SHP77 treated with DMSO at 0.1 percent for 48 hours (cell line): ENCODE measurements at regions not wholly inside any gene's neighbourhood (a gene's known extent, or its start where the extent isn't known, plus 50 kb on each side); places are given as distances from the start of the nearest gene placed in this dataset.

ENCODE experiments used
- DNase-seq: peaks from one replicate; lab custom pipeline; 2025; lab: John Stamatoyannopoulos, UW

DNA sequence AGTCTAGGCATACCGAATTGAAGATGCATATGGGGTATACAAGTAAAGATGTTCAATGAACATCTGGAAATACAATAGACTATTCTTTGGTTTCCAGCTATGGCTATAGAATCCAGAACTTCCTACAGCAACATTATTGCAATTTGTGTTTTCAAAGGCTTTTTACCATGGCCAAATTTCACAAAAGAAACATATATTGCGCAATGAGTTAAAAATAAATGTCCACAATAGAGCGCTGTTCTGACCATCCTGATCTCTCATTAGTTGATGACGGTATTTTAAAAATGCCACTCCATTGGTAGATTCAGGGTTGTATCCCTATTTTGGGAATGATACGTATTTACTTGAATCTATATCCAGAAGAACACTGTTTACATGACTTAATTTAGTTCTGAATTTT lies 139.2 kb downstream of the LINC00632 start:
- DNase-seq: no peak

GRCh38 chrX:140860718-140861117 lies 141.7 kb upstream of the SPANXB1 start:
- no peak for DNase-seq

- DNase-seq: no peak
These were observed 135.9 kb upstream of the SPANXB1 start for GRCh38 chrX:140866446-140866845.

DNA sequence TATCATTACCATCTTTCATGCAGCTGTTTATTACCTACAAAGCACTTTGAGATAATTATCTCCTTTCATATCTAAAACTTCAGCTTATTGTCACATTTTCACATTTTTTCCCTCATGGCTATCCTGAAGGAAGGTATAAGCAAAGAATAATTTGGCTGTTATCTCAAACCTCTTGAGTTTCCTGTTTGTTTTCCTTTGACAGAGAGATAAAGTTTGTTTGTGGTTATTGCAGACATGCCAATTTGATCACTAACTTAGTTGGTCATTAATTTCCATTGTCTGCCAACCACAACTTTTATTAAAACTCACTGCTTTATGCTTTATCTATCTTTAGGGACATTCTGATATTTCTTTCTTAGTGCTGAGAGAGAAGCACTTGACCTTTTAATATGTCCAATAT lies 89.8 kb upstream of the SPANXB1 start:
- DNase-seq: no peak

GRCh38 chrX:140913802-140914501 lies 88.4 kb upstream of the SPANXB1 start:
- no peak for DNase-seq

GRCh38 chrX:140916872-140917271 lies 85.5 kb upstream of the SPANXB1 start:
- DNase-seq: no peak

DNA sequence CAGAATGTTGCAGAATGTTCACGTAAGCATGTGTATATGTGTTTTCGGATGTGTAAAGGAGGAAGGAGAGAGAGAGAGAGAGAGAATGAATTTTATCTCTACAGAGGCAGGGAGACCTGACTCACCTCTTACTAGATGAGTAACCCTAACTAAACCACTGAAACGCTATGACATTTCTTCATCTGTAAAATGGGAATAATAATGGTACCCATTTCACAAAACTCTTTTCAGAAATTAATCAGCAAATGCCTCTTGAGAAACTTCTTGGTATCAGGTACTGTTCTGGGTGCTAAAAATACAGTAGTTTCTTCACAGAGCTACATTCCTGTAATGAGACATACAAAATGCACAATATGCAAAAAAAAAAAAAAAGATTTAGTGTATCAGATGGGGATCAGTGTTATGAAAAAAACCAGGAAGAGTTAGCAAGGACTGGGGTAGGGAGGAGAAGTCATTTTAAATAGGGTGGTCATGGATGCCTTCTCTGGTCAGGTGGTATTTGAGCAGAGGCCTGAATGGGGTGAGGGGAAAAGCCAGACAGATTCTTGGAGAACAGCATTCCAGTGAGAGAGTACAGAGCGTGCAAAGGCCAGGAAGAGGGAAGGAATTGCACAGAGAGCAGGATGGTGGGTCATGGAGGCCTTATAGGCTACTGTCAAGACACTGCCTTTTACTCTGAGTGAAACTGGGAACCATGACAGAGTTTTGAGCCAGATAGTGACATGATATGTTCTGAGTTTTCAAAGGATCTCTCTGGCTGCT lies 84.9 kb upstream of the SPANXB1 start:
- no peak for DNase-seq

DNA sequence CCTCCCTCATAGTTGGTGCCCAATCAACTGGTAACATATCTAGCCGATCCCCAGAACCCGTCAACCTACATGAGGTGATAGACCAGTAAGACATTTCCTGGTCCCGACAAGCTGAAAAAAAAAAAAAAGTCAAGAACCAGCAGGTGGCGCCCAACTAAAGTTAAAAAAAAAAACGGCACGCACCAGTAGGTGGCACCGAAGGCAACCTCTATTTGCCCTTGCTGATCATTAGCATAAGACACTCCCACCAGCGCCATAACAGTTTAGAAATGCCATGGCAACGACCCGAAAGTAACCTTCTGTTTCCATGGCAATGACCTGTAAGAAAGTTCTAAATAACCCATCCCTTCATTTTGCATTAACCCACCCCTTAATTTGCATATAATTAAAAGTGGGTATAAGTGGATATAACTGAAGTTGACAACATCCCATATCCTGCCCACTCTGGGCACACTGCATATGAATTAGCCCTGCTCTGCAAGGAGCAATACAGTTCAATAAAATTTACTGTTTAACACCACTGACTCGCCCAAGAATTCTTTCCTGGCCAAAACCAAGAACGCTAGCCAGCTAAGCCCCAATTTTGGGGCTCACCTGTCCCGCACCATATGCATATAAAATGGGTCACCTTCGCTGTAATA lies 83.9 kb upstream of the SPANXB1 start:
- DNase-seq: peak; percentile 1

GRCh38 chrX:140920416-140920815 lies 82.0 kb upstream of the SPANXB1 start:
- DNase-seq: no peak

- no peak for DNase-seq
These were observed 79.3 kb upstream of the SPANXB1 start for GRCh38 chrX:140923118-140923517.

DNA sequence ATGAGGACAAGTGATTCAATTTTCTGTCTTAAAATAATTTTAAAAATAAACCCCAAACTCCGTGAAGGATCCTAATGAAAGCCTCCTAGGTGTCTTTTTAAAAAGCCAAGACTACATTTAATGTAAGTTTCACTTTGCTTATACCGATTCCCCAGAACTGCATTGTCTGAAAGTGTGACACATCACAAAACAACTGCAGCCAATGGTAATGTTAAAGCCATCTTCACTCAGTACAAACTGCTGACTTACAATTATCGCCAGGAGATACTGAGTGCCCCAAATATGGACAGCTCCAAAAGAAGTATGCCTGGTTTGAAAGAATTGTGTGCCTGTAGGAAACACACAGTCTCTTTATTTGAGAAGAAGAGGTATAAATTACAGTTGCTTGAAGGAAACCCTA lies 73.7 kb upstream of the SPANXB1 start:
- DNase-seq: no peak

DNA sequence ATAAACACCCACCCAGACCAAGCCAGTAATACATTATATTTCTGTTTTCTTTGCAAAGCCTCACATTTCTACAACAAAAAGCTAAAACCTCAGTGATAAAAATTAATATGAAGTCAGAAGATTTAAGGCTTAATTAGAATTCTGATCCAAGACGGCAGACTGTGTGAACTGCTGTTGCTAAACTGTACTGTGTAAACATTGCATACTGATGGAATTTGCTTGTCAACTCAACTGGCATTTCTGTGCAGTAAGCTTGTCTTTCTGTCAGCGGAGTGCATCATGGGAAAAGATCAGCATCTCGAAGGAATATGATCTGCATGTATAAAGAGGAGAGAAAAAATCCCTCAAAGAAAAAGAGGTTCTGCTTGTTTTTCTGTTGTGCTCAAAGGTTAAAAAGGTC lies 69.4 kb upstream of the SPANXB1 start:
- no peak for DNase-seq

DNA sequence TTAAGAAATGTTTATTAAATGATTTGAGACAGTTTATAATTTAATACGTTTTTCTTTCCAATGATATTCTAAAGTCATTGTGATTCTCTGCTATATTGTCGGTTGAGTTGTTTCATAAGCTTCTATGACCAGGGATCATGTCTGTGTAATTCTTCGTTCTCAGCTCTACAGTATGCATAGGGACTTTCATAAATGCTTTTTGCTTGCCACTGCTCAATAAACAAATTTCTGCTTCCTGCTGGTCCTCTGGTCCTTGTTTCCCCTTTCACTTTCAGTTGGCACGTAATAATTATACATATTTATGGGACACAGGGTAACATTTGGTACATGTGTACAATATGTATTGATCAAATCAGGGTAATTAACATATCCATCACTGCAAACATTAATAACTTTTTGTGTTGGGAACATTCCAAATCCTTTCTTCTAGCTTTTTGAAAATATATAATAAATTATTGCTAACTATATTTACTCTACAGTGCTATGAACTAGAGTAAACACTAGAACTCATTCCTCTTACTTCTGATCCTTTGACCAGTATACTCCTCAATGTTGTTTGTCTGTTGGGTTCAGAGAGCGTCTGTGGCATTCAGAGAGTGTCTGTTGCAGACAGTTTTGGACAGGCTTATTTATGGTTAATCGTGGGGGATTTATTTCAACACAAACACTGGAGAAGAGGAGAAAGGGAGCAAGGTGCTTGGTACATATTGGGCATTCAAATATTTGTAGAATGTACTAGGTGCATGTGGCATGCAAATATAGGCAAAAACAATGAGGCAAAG lies 68.3 kb upstream of the SPANXB1 start:
- DNase-seq: no peak

DNA sequence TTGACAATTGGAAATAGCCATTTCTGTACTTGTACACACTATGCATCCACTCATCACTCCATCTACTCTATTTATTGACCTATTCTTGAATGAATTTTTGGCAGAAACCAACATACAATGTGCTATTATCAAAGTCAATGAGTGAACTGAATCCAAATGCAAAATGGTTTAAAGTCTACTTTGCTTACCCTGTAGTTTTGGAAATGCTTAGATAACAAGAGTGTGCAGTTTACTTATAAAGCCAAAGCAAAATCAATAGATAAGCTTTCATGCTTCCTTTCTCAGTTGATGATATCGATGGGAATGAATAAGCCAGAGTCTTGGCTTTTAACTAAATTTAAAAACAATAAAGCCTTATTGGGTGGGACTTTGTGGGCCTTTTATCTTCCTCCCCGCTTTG lies 58.9 kb upstream of the SPANXB1 start:
- no peak for DNase-seq

DNA sequence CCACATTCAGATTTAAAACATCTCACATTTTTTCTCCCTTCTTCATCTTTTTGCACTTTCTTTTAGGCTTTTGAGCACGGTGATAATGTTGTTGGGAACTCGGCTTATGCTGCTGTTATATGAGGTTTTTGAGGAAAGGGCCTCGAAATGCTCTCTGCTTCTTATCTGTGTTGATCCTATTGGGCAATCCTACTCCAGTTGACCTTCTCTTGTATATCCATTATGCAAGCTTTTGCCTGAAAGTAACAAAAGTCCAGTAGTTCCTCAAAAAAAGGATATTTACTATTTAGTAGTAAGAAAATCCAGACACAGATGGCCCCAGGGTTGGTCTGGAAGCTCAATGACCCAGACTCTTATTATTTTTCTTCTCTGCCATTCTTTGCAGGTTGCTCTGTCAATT lies 57.7 kb upstream of the SPANXB1 start:
- no peak for DNase-seq

DNA sequence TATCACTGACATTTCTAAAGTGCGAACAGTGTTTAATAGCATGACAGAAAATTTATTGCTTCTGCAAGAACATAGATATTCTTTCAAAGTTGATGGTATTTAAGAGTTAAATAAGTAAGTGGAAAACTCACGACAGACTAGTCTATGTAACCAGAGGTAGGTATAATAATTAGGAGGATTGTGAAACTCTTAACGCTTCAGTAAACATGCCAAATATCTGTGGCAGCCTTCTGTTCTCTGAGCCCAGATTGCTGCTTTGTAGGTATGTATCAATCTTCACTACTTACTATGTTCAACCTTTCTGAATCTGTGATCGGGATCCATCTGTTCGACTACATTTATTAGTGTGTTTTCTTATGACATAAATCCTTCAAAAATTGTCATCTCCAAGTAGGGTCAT lies 53.6 kb upstream of the SPANXB1 start:
- no peak for DNase-seq

- DNase-seq: no peak
These were observed 53.2 kb upstream of the SPANXB1 start for GRCh38 chrX:140949233-140949632.
